NT2/D1 (cell line): ENCODE measurements at regions not wholly inside any gene's neighbourhood (a gene's known extent, or its start where the extent isn't known, plus 50 kb on each side); places are given as distances from the start of the nearest gene placed in this dataset.

Source experiments
- DNase-seq: peaks from one replicate; pipeline ENCODE4 v3.0.0-alpha.2; 2011; ENCODE audit warnings: low read depth, low spot score
- H3K27me3 ChIP-seq: 2 replicates; pipeline ENCODE4 v1.6.0; 2011; ENCODE audit warnings: mild to moderate bottlenecking; ENCODE audit not compliant: insufficient read length, insufficient read depth
- H3K36me3 ChIP-seq: 2 replicates; pipeline ENCODE4 v1.6.1; 2011; ENCODE audit warnings: mild to moderate bottlenecking, low read length, mixed read lengths; ENCODE audit not compliant: insufficient read depth, insufficient read length
- H3K4me1 ChIP-seq: 2 replicates; pipeline ENCODE4 v1.5.1; 2011; ENCODE audit not compliant: insufficient read depth, insufficient read length
- H3K4me3 ChIP-seq: 2 replicates; pipeline ENCODE4 v1.5.1; 2011; ENCODE audit warnings: low read depth; ENCODE audit not compliant: insufficient read length
- H3K9ac ChIP-seq: 2 replicates; pipeline ENCODE4 v1.6.0; 2011; ENCODE audit warnings: low read depth; ENCODE audit not compliant: insufficient read length
- H3K9me3 ChIP-seq: 2 replicates; pipeline ENCODE4 v1.5.1; 2011; ENCODE audit warnings: mild to moderate bottlenecking, low read length; ENCODE audit not compliant: insufficient read depth
- SUZ12 ChIP-seq: IDR thresholded peaks from 2 replicates; pipeline ENCODE4 v1.6.1; 2011; ENCODE audit not compliant: insufficient read length, insufficient read depth; ENCODE audit errors: extremely low read depth
- YY1 ChIP-seq: IDR thresholded peaks from 2 replicates; pipeline ENCODE4 v1.6.1; 2011; ENCODE audit not compliant: insufficient read length, insufficient read depth
- ZNF274 ChIP-seq: IDR thresholded peaks from 2 replicates; pipeline ENCODE4 v1.6.1; 2011; ENCODE audit warnings: mild to moderate bottlenecking, low read depth, low read length

GRCh38 chr11:115676206-115676605, 172.0 kb upstream of the CADM1 start:
- TF ChIP-seq ZNF274 = no peak
- no peak for TF ChIP-seq SUZ12
- no peak for TF ChIP-seq YY1
- no peak overlapping the region for H3K9ac ChIP-seq
- H3K27me3 ChIP-seq = no peaks in the 10 kb centered on the region
- H3K9me3 ChIP-seq = no peaks in the 10 kb centered on the region
- no peak for DNase-seq
- H3K4me3 ChIP-seq = no peak overlapping the region
- no peaks in the 10 kb centered on the region for H3K36me3 ChIP-seq
- H3K4me1 ChIP-seq = peaks cover 6% of the 10 kb centered on the region

GRCh38 chr11:115674937-115675544, 170.8 kb upstream of the CADM1 start:
- Histone ChIP-seq H3K27me3 (peaks cover 3% of the 10 kb centered on the region), H3K4me3 (no peak overlapping the region), H3K9me3 (no peaks in the 10 kb centered on the region), H3K36me3 (no peaks in the 10 kb centered on the region), H3K9ac (no peak overlapping the region), H3K4me1 (peaks cover 6% of the 10 kb centered on the region)
- no peak for DNase-seq
- TF ChIP-seq YY1 = no peak
- TF ChIP-seq SUZ12 = no peak
- TF ChIP-seq ZNF274 = no peak

GRCh38 chr11:115674176-115674936, 170.1 kb upstream of the CADM1 start:
- H3K9ac ChIP-seq = peak overlapping the region; percentile 22
- TF ChIP-seq ZNF274 = no peak
- TF ChIP-seq YY1 = no peak
- TF ChIP-seq SUZ12 = no peak
- peaks cover 5% of the 10 kb centered on the region for H3K4me1 ChIP-seq
- peak; percentile 35 for DNase-seq
- H3K9me3 ChIP-seq = no peaks in the 10 kb centered on the region
- H3K36me3 ChIP-seq = no peaks in the 10 kb centered on the region
- H3K4me3 ChIP-seq = no peak overlapping the region
- peaks cover 5% of the 10 kb centered on the region for H3K27me3 ChIP-seq

GRCh38 chr11:115673720-115674119, 169.5 kb upstream of the CADM1 start:
- TF ChIP-seq SUZ12 (no peak), ZNF274 (no peak)
- DNase-seq = no peak
- Histone ChIP-seq H3K36me3 (no peaks in the 10 kb centered on the region), H3K27me3 (peaks cover 5% of the 10 kb centered on the region), H3K4me1 (peaks cover 5% of the 10 kb centered on the region), H3K9ac (no peak overlapping the region), H3K4me3 (no peak overlapping the region), H3K9me3 (no peaks in the 10 kb centered on the region)

- Histone ChIP-seq H3K9me3 (no peaks in the 10 kb centered on the region), H3K9ac (no peak overlapping the region), H3K36me3 (no peaks in the 10 kb centered on the region), H3K27me3 (peaks cover 5% of the 10 kb centered on the region), H3K4me1 (peaks cover 5% of the 10 kb centered on the region), H3K4me3 (no peak overlapping the region)
- DNase-seq = no peak
- no peak for TF ChIP-seq YY1
- TF ChIP-seq SUZ12 = no peak
- no peak for TF ChIP-seq ZNF274
Observed at GRCh38 chr11:115672999-115673411, 168.8 kb upstream of the CADM1 start.

- Histone ChIP-seq H3K9me3 (no peaks in the 10 kb centered on the region), H3K36me3 (no peaks in the 10 kb centered on the region), H3K27me3 (peaks cover 5% of the 10 kb centered on the region), H3K4me1 (peaks cover 5% of the 10 kb centered on the region), H3K9ac (no peak overlapping the region), H3K4me3 (no peak overlapping the region)
- DNase-seq = no peak
- TF ChIP-seq YY1 (no peak), ZNF274 (no peak), SUZ12 (no peak)
Observed at GRCh38 chr11:115672412-115672811, 168.2 kb upstream of the CADM1 start.

GRCh38 chr11:115670538-115671205, 166.5 kb upstream of the CADM1 start:
- H3K27me3 ChIP-seq = peaks cover 5% of the 10 kb centered on the region
- H3K36me3 ChIP-seq = no peaks in the 10 kb centered on the region
- no peak for DNase-seq
- no peak overlapping the region for H3K9ac ChIP-seq
- H3K4me1 ChIP-seq = no peaks in the 10 kb centered on the region
- TF ChIP-seq YY1 (no peak), SUZ12 (no peak), ZNF274 (no peak)
- no peaks in the 10 kb centered on the region for H3K9me3 ChIP-seq
- H3K4me3 ChIP-seq = no peak overlapping the region
